ENCODE measurements at regions not wholly inside any gene's neighbourhood (a gene's known extent, or its start where the extent isn't known, plus 50 kb on each side); places are given as distances from the start of the nearest gene placed in this dataset.

- POLR2A ChIA-PET, result no interaction called here
- no peak for DNase-seq (ENCODE audit: extremely low spot score)
- CTCF ChIA-PET, result no interaction called here
- TF ChIP-seq SP1 (IDR thresholded peaks at IDR 0.05) (no peak), L3MBTL2 (conservative IDR thresholded peaks at IDR 0.05) (no peak), BHLHE40 (IDR thresholded peaks at IDR 0.05; ENCODE audit: borderline replicate concordance) (no peak), FOXA1 (IDR thresholded peaks at IDR 0.05) (no peak), ELF4 (IDR thresholded peaks at IDR 0.05) (no peak), NFRKB (IDR thresholded peaks at IDR 0.05) (no peak), SUZ12 (IDR thresholded peaks at IDR 0.05) (no peak), FOXM1 (IDR thresholded peaks at IDR 0.05; ENCODE audit: borderline replicate concordance) (no peak), FOXK2 (IDR thresholded peaks at IDR 0.05) (no peak), ZNF384 (IDR thresholded peaks at IDR 0.05) (no peak), ARNT (IDR thresholded peaks at IDR 0.05) (no peak), CTBP1 (IDR thresholded peaks at IDR 0.05; ENCODE audit: borderline replicate concordance) (no peak), PKNOX1 (IDR thresholded peaks at IDR 0.05) (no peak), HDGF (IDR thresholded peaks at IDR 0.05; ENCODE audit: borderline replicate concordance) (no peak), LEF1 (IDR thresholded peaks at IDR 0.05; ENCODE audit: borderline replicate concordance) (no peak), TARDBP (IDR thresholded peaks at IDR 0.05) (no peak)
Measured at GRCh38 chrX:125103693-125104092, 216.0 kb upstream of the TEX13C start.

- DNase-seq (ENCODE audit: extremely low spot score), result no peak
- TF ChIP-seq NFRKB (IDR thresholded peaks at IDR 0.05) (no peak), FOXA1 (IDR thresholded peaks at IDR 0.05) (no peak), FOXK2 (IDR thresholded peaks at IDR 0.05) (no peak), ELF4 (IDR thresholded peaks at IDR 0.05) (no peak), FOXM1 (IDR thresholded peaks at IDR 0.05; ENCODE audit: borderline replicate concordance) (no peak), PKNOX1 (IDR thresholded peaks at IDR 0.05) (no peak), L3MBTL2 (conservative IDR thresholded peaks at IDR 0.05) (no peak), SP1 (IDR thresholded peaks at IDR 0.05) (no peak), HDGF (IDR thresholded peaks at IDR 0.05; ENCODE audit: borderline replicate concordance) (no peak), ZNF384 (IDR thresholded peaks at IDR 0.05) (no peak)
- CTCF ChIA-PET, result no interaction called here
- POLR2A ChIA-PET, result no interaction called here
Measured at GRCh38 chrX:125108921-125109320, 210.8 kb upstream of the TEX13C start.

- ChIA-PET CTCF (interaction anchor here (1.9 to 2.0 kb wide), 2 partner anchors 13 to 725 kb away, joined by 5 to 7 read pairs; no protein-coding TSS in a partner anchor), POLR2A (no interaction called here)
- peak; percentile 22 for DNase-seq (ENCODE audit: extremely low spot score)
- TF ChIP-seq L3MBTL2 (conservative IDR thresholded peaks at IDR 0.05) (no peak), NFRKB (IDR thresholded peaks at IDR 0.05) (no peak), PKNOX1 (IDR thresholded peaks at IDR 0.05) (no peak), FOXK2 (IDR thresholded peaks at IDR 0.05) (no peak)
Measured at GRCh38 chrX:125131164-125131563, 188.5 kb upstream of the TEX13C start.

DNA sequence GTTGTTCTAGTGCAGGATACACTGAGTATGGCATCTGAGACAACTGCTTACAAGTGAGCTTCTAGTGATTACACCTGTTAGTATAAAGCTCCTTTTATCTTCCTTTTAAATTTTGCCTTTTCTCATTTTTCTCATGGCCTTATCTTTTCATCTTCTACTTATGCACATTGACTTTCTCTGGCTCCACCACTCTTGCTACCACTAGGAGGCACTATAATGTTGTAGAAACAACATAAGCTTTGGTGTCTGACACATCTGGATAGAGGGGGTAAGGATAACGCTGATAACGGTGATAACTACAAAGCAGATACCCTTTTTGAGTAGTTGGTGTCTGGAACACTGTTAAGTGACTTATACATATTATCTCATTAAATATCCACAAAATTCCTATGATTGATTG is 187.4 kb upstream of the TEX13C start:
- TF ChIP-seq PKNOX1 (IDR thresholded peaks at IDR 0.05) (no peak), SP1 (IDR thresholded peaks at IDR 0.05) (no peak), ARNT (IDR thresholded peaks at IDR 0.05) (no peak), TARDBP (IDR thresholded peaks at IDR 0.05) (no peak), HDGF (IDR thresholded peaks at IDR 0.05; ENCODE audit: borderline replicate concordance) (no peak), ELF4 (IDR thresholded peaks at IDR 0.05) (no peak), ZNF384 (IDR thresholded peaks at IDR 0.05) (no peak), LEF1 (IDR thresholded peaks at IDR 0.05; ENCODE audit: borderline replicate concordance) (no peak), CTBP1 (IDR thresholded peaks at IDR 0.05; ENCODE audit: borderline replicate concordance) (no peak), FOXM1 (IDR thresholded peaks at IDR 0.05; ENCODE audit: borderline replicate concordance) (no peak), BHLHE40 (IDR thresholded peaks at IDR 0.05; ENCODE audit: borderline replicate concordance) (no peak), FOXK2 (IDR thresholded peaks at IDR 0.05) (no peak), FOXA1 (IDR thresholded peaks at IDR 0.05) (no peak), L3MBTL2 (conservative IDR thresholded peaks at IDR 0.05) (no peak), NFRKB (IDR thresholded peaks at IDR 0.05) (no peak), SUZ12 (IDR thresholded peaks at IDR 0.05) (no peak)
- ChIA-PET POLR2A (no interaction called here), CTCF (interaction anchor here (1.1 to 2.0 kb wide), 2 partner anchors 12 to 48 kb away, joined by 3 to 5 read pairs; no protein-coding TSS in a partner anchor)
- DNase-seq (ENCODE audit: extremely low spot score), result peak; percentile 39

- TF ChIP-seq BHLHE40 (IDR thresholded peaks at IDR 0.05; ENCODE audit: borderline replicate concordance), result no peak
- no peak for TF ChIP-seq ARNT (IDR thresholded peaks at IDR 0.05)
- no peak for TF ChIP-seq LEF1 (IDR thresholded peaks at IDR 0.05; ENCODE audit: borderline replicate concordance)
- TF ChIP-seq PKNOX1 (IDR thresholded peaks at IDR 0.05), result no peak
- no peak for TF ChIP-seq TARDBP (IDR thresholded peaks at IDR 0.05)
- no peak for TF ChIP-seq SUZ12 (IDR thresholded peaks at IDR 0.05)
- no peak for TF ChIP-seq FOXA1 (IDR thresholded peaks at IDR 0.05)
- TF ChIP-seq L3MBTL2 (conservative IDR thresholded peaks at IDR 0.05), result no peak
- TF ChIP-seq FOXM1 (IDR thresholded peaks at IDR 0.05; ENCODE audit: borderline replicate concordance), result no peak
- TF ChIP-seq SP1 (IDR thresholded peaks at IDR 0.05), result no peak
- no peak for TF ChIP-seq FOXK2 (IDR thresholded peaks at IDR 0.05)
- TF ChIP-seq CTBP1 (IDR thresholded peaks at IDR 0.05; ENCODE audit: borderline replicate concordance), result no peak
- DNase-seq (ENCODE audit: extremely low spot score), result no peak
- ChIA-PET CTCF (no interaction called here), POLR2A (no interaction called here)
Measured at GRCh38 chrX:125137521-125137920, 182.2 kb upstream of the TEX13C start.
